HK-2 (cell line): ENCODE measurements at regions not wholly inside any gene's neighbourhood (a gene's known extent, or its start where the extent isn't known, plus 50 kb on each side); places are given as distances from the start of the nearest gene placed in this dataset.
"Not testable (repeated sequence)": the region's sequence is repeated elsewhere in the genome, so short reads cannot be mapped to it uniquely, and the experiment has no call there.

Experiments
- DNase-seq: peaks from one replicate; pipeline ENCODE4 v3.0.0-alpha.2; 2018; ENCODE audit not compliant: unreplicated experiment

- no peak for DNase-seq
These were observed 325.3 kb downstream of the TLE1 start for GRCh38 chr9:81363916-81364480.

DNA sequence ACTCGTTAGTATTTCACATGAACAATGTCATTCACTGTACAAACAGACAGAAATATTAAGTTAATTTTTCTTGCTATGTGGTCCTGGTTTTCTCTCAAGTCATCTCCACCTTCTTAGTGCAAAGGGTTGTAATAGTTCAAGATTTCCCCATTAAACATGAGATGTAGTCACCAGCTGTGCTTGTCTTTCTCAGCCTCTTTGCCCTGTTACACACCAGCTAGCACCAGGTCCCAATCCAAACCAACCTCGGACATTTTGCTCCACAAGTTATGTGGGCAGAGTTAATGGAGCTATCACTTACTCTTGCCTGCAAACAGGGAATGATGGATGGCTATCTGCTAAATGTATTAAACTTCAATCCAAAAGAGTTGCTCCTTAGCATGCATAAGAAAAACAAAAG, 328.1 kb downstream of the TLE1 start:
- DNase-seq: no peak

DNA sequence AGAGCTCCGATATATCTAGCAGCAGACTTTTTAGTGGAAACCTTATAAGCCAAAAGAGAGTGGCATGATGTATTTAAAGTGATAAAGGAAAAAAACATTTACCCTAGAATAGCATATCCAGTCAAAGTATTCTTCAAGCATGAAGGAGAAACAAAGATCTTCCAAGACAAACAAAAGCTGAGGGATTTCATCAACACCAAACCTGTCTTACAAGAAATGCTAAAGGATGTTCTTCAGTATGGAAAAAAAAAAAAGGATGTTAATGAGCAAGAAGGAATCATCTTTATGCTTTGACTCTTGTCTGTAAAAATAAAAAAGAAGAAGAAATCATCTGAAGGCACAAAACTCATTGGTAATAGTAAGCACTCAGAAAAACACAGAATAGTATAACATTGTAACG, 338.2 kb downstream of the TLE1 start:
- DNase-seq: no peak

DNA sequence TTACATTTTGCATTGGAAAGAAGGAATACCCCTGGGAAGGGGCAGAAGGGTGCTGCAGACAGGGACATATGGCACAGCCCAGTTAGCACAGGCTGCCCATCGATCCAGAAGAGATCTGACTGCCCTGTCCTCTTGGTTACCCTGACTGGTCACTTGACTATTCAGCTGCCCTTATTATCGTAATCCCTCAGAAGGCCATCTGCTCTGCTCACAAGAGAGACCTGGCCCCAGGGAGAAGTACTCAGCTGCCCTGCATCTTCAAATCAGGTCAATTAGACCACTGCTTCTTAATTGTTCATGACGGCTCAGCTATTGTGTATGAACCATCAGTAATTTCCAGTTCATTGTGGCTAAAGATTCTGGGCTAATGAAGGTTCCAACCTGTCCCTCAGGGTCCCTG, 345.0 kb downstream of the TLE1 start:
- DNase-seq: no peak

DNA sequence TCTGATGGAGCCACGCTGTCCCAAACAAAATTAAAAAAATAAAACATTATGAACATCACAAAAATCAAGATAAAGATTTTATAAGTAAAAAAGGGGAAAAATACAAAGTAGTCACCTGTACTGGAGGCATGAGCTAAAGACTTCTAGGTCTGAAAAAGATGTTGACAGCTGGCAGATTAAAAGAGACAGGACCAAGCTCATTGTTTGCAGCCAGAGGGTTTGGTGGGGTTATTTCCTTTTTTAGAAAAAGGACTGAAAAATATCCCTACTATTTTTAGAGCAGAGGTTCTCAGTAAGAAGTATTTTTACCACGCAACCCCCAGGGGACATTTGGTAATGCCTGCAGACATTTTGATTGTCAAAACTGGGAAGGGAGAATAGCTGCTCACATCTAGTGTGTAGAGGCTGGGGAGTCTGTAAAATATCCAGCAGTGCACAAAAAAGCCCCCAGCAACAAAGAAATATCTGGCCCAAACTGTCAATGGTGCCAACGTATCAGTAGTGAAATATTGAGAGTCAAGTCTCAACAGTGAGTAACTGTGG, 353.4 kb downstream of the TLE1 start:
- DNase-seq: no peak

DNA sequence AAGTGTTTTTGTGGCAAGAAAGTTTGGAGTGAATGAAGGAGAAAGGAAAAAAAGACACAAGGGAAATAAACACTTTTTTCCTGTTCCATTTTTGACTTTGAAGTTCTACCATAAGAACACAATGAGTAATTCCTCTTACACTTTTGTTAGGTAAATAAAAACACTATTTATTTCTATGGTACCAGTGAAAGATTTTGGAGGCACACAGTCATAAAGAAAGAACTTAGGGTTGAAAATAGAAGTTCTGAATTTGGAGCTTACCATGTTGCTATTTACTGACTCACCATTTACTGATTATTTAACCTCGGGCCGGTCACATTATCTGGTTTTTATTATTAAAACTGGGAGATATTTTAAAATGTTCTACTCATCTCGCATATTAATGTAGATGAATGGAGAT, 367.8 kb downstream of the TLE1 start:
- DNase-seq: no peak

DNA sequence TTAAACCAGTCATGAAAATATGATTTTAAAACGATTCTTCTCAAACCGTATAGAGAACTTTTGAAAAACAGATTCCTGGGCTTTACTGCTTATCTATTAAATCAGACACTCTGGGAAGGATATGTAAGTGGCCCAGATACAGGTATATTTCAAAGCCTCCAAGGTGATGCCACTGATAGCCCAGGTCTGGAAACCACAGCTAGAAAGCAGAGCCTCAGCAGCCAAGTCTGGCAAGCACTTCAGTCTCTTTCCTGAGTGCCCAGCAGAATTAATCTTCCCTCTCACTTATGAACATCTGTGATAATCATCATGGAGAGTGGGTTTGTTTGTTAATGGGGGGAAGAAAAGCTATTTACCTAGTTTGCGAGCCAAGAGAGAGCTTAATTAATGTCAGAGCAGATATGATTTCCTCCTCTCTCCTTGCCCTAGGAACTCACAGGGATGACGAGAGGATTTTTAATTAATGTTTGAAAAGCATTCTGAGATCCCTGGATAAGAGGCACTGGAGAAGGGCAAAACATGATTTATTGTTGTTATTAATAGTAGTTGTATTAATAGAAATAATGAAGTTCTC, 368.4 kb downstream of the TLE1 start:
- no peak for DNase-seq

- DNase-seq: no peak
These were observed 370.8 kb downstream of the TLE1 start for GRCh38 chr9:81318571-81318970.

DNA sequence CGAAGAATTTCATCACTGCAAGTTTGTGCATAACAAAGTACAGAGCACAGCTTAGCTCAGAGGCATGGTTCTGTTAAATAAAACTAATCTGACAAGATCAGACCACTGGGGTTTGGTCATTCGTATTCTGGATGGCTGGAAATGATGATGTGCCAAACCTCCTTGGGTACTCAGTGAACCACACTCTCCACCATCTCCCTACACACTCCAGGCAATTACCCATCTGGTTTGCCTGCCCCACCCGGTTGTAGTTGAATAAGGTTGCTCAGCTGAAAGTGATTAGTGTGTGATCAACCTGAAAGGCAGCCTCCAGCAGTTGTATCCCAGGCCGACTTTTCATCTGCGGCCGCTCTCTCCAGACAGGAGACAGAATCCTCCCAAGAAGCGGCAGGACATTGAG, 371.4 kb downstream of the TLE1 start:
- DNase-seq: no peak

DNA sequence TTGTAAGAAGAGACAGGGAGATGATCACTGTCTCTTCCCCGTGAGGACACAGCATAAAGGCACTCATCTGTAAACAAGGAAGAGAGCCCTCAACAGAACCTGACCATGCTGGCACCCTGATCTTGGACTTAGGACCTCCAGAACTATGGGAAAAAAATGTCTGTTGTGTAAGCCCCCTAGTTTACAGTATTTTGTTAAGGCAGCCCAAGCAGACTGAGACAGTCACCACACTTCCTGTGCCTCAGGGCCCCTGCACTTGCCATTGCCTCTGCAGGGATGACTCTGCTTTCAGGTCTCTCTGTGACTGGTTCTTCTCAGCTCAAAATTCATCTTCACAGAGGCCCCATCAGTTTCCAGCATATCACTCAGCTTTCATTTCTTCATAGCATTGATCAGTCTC, 372.1 kb downstream of the TLE1 start:
- DNase-seq: no peak

DNA sequence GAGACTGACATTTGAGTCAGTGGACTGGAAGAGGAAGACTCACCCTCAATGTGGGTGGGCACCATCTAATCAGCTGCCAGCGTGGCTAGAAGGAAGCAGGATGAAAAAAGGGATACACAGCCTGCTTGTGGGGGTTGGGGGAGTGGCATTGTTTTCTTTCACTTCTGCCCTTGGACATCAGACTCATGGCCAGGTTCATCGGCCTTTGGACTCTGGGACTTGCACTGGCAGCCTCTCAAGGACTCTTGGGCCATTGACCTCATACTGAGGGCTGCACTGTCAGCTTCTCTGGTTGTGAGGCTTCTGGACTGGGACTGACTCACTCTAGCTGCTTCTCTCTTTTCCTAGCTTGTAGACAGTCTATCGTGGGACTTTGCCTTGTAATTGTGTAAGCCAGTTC, 374.9 kb downstream of the TLE1 start:
- no peak for DNase-seq

DNA sequence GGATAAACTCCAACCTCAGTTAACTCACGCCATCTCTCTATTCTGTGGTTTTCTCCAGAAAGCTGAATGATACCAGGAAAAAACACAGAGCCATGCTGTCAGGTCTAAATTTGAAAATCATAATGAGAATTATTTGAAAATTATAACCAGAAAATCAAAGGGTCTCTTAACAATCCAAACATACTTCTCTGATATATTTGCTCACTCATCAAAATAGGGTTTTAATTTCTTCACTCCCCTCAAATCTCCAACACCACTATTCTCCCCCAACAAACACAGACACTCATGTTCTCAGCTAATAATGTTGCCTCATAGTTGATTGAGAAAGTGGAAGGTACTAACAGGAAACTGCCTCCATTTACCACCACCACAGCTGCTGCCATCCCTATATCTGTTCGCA, 375.5 kb downstream of the TLE1 start:
- no peak for DNase-seq

- DNase-seq: no peak
These were observed 377.0 kb downstream of the TLE1 start for GRCh38 chr9:81312346-81312745.

DNA sequence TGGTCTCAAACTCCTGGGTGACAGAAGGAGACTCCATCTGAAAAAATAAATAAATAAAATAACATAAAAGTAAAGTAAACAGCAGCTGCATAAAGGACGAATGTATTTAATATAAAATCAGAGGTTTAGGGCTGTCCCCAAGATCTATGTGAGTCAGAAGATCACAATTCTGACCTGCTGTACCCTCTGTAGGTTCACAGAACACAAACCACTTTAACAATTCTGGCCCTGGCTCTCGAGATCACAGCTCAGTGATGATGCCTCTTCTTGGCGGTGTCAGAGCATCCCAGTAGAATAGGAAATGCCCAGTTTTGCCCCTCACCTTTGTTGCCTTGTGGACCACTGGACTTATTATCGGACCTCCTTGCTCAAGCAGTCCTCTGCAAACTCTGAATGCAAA, 380.9 kb downstream of the TLE1 start:
- DNase-seq: no peak

DNA sequence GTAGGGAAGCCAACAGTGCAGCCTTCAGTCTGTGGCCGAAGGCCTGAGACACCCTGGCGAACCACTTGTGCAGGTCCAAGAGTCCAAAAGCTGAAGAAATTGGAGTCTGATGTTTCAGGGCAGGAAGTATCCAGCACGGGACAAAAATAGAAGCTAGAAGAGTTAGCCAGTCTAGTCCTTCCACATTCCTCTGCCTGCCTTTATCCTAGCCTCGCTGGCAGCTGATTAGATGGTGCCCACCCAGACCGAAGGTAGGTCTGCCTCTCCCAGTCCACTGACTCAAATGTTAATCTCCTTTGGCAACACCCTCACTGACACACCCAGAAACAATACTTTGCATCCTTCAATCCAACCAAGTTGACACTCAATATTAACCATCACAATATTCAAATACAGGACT, 381.6 kb downstream of the TLE1 start:
- DNase-seq: not testable (repeated sequence)

GRCh38 chr9:81305561-81306182, 383.7 kb downstream of the TLE1 start:
- DNase-seq: no peak

DNA sequence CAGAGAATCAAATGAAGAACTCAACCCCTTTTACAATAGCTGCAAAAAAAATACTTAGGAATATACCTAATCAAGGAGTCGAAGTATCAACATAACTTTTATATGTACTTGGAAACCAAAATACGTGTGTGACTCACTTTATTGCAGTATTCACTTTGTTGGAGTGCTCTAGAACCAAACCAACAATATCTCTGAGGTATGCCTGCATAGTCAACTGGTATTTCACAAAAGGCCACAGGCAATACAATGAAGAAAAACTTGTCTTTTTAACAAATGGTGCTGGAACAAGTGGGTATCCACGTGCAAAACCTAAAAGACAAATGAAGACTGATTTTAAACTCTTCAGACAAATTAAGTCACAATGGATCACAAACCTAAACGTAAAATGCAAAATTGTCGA, 385.7 kb downstream of the TLE1 start:
- DNase-seq: no peak

- no peak for DNase-seq
These were observed 395.7 kb downstream of the TLE1 start for GRCh38 chr9:81293651-81294050.

- DNase-seq: no peak
These were observed 397.1 kb downstream of the TLE1 start for GRCh38 chr9:81292056-81292805.

DNA sequence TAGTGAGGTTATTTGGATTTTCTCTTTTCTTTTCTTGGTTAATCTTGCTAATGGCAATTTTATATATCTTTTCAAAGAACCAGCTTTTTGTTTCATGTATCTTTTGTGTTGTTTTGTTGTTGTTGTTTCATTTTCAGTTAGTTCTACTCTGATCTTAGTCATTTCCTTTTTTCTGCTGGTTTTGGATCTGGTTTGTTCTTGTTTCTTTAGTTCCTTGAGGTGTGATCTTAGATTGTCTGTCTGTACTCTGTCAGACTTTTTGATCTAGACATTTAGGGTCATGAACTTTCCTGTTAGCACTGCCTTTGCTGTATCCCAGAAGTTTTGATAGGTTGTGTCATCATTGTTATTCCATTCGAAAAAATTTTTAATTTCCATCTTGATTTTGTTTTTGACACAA, 399.7 kb downstream of the TLE1 start:
- DNase-seq: no peak

- DNase-seq: no peak
These were observed 421.3 kb downstream of the TLE1 start for GRCh38 chr9:81268048-81268447.

DNA sequence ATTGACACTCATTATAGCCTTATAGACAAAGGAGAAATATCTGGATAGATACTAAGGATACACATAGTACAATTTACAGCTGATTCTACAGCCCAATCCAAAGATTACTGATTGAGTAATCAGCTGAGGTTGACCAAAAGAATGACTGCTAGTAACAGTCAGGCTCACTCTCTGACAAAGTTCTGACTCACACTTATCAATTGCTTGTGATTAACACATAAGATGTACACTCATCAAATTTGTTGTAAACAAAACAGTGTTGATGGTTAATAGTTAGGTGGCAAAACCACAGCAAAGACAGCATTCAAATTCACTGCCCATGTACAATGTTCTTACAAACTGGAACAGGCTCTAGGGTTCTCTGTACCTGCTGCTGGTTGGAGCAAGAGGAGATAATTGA, 422.7 kb downstream of the TLE1 start:
- no peak for DNase-seq

DNA sequence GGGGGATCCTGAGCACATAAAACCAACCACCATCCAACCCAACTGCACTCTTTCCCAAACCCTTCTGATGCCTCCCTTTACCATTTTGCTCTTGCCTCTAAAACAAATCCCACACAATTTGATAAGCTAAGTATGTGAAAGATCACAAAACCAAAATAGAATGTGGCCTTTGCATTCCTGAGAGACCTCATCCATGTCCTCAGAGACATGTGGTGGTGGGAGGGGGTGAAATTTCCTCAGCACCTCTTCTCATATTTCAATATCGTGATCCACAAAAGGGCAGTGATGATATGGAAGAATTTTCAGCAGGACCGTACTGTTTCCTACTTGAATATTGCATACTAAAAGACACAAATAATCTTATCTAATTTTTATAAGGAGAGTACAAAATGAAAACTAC, 423.3 kb downstream of the TLE1 start:
- no peak for DNase-seq
